D721Med (cell line): ENCODE measurements at regions not wholly inside any gene's neighbourhood (a gene's known extent, or its start where the extent isn't known, plus 50 kb on each side); places are given as distances from the start of the nearest gene placed in this dataset.

Experiments
- DNase-seq: peaks from one replicate; pipeline ENCODE4 v3.0.0; 2011; ENCODE audit warnings: low spot score; ENCODE audit not compliant: insufficient read length
- FAIRE-seq: peaks from 2 replicates; lab custom pipeline; 2011; peaks lifted over from hg19 to GRCh38; lab: Jason Lieb, UNC
- TF ChIP-seq, protein P1 (sequence below): IDR thresholded peaks from 2 replicates; pipeline ENCODE4 v1.5.1; 2012; ENCODE audit warnings: mild to moderate bottlenecking, control low read depth; ENCODE audit not compliant: insufficient read depth; ENCODE audit errors: missing control alignments

DNA sequence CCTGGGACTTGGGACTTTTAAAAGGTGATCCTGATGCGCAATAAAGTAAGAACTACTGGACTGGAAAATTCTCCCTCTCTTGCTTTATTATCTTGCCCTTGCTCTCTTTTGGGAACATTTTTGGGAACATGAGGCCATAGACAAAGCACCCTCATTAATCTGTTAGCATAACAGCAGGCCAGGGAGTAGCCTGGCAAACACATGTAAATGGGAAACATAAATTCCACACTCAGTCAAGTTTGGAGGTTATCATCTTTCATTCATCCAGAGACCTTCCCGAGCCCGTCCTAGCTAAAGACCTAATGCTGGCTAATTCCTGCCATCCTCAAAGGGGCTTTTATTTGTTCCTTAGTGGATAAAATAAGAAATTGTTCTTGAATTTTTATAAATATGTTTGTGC lies 162.8 kb upstream of the ARX start:
- TF ChIP-seq, protein P1, sequence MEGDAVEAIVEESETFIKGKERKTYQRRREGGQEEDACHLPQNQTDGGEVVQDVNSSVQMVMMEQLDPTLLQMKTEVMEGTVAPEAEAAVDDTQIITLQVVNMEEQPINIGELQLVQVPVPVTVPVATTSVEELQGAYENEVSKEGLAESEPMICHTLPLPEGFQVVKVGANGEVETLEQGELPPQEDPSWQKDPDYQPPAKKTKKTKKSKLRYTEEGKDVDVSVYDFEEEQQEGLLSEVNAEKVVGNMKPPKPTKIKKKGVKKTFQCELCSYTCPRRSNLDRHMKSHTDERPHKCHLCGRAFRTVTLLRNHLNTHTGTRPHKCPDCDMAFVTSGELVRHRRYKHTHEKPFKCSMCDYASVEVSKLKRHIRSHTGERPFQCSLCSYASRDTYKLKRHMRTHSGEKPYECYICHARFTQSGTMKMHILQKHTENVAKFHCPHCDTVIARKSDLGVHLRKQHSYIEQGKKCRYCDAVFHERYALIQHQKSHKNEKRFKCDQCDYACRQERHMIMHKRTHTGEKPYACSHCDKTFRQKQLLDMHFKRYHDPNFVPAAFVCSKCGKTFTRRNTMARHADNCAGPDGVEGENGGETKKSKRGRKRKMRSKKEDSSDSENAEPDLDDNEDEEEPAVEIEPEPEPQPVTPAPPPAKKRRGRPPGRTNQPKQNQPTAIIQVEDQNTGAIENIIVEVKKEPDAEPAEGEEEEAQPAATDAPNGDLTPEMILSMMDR = no peak
- FAIRE-seq = peak; percentile 6

DNA sequence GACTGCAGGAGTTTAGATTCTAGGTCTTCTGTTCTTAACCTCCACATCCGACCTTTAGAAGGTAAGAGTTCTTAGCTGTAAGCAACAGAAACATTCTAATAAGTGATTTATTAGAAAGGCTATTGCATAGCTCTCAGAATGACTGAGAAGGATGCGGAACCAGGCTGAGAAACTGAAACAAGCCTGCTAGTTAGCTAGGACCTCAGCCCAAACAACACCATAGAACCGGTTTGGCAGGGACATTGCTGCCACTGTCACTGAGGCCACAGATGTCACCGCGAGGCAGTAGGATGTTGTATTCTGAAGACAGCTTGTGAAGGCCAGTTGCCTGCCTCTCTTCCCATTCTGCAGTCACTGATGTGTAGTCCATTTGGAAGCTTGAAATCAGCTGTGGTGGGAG lies 160.0 kb upstream of the ARX start:
- FAIRE-seq (no peak), DNase-seq (no peak)

More for the DNA sequence above, 162.8 kb upstream of the ARX start:
- no peak for DNase-seq

DNA sequence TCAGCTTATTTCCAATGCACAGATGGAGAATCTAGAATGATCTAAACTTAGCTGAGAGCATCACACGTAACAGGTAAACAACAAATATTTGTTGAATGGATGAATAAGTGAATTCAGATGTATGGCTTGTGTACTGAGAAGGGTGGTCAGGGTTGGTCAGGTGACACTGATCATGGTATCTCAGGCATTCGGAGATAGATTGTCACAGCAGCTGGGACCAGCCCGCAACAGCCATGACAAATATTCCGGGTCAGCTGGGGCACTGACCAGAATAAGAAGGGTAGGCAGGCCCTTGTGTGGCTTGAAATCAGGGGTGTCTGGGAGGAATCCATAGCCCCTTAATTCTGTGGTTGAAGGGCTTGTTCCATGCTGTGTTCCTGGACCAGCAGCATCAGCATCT lies 159.4 kb upstream of the ARX start:
- TF ChIP-seq, protein P1 = no peak
- no peak for FAIRE-seq
- DNase-seq = no peak

More for the DNA sequence above, 160.0 kb upstream of the ARX start:
- TF ChIP-seq, protein P1 = no peak

DNA sequence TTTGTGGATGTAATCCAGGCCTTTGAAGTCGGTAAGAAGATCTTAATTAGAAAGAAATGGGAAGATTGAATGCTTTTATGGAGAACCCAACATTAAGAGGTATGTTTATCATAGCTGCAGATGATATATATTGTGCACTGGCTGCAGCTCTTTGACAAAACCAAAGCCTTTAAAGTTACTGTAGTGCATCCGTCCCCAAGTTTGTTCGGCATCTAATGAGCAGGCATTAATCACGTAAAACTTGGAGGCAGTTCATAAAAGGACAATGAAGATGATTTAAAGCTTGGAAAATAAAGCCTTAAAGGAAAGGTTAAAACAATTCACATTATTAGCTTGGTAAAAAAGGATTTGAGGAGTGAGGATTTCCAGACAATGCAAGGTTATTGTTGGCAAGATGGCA lies 150.8 kb upstream of the ARX start:
- DNase-seq (no peak), FAIRE-seq (no peak)
- TF ChIP-seq, protein P1 = no peak

DNA sequence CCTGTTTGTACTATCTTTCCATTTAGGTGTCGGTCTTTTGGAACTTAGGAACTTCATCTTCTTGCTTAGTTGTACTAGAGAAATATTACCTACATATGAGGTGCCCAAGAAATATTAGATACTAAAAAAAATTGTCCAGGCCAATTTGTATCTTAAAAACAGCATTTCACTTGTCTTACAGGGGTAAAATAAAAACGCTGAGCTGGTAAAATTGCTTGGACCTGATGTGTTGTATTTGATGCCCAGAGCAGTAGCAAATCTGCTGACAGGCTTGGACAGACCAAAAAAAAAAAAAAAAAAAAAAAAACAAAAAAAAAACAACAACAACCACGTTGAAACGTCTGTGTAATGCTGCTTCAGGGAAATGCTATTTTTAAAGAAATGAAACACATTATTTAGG lies 150.4 kb upstream of the ARX start:
- TF ChIP-seq, protein P1 = no peak
- FAIRE-seq (no peak), DNase-seq (no peak)

GRCh38 chrX:25158635-25159034 lies 142.9 kb upstream of the ARX start:
- no peak for DNase-seq
- TF ChIP-seq, protein P1 = no peak
- FAIRE-seq = no peak

DNA sequence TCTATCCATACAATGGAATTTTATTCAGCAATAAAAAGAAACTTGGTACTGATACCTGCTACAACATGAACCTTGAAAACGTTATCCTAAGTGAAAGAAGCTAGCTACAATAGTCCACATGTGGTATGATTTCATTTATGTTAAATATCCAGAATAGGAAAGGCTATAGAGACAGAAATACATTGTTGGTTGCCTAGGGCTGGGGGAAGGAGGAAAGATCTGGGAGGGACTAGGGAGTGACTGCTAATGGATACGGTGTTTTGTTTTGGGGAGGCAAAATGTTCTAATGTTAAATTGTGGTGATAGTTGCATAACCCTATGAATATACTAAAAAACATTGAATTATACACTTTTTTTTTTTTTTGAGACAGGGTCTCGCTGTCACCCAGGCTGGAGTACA lies 141.1 kb upstream of the ARX start:
- TF ChIP-seq, protein P1 = no peak
- DNase-seq (no peak), FAIRE-seq (no peak)
